Trophoblast cell (in vitro differentiated cells and primary cell): ENCODE measurements at regions not wholly inside any gene's neighbourhood (a gene's known extent, or its start where the extent isn't known, plus 50 kb on each side); places are given as distances from the start of the nearest gene placed in this dataset.

Experiments used
- DNase-seq, 2 donors: peaks; one replicate each; pipeline ENCODE4 v3.0.0-alpha.2; 2016
- H2AFZ ChIP-seq: 2 replicates; pipeline ENCODE4 v1.6.1; 2013; ENCODE audit warnings: low read length, moderate library complexity, mild to moderate bottlenecking; ENCODE audit not compliant: insufficient read depth, poor library complexity
- H2AK5ac ChIP-seq: 2 replicates; pipeline ENCODE4 v1.6.1; 2013; ENCODE audit warnings: mild to moderate bottlenecking, low read length
- H2BK120ac ChIP-seq: 2 replicates; pipeline ENCODE4 v1.6.1; 2013; ENCODE audit warnings: low read length, mild to moderate bottlenecking, moderate library complexity; ENCODE audit not compliant: insufficient read depth, poor library complexity
- H2BK12ac ChIP-seq: 2 replicates; pipeline ENCODE4 v1.6.1; 2013; ENCODE audit warnings: mild to moderate bottlenecking, low read length, moderate library complexity
- H2BK5ac ChIP-seq: 2 replicates; pipeline ENCODE4 v1.6.1; 2013; ENCODE audit warnings: low read length, low read depth, moderate library complexity, mild to moderate bottlenecking; ENCODE audit not compliant: poor library complexity
- H3K14ac ChIP-seq: 2 replicates; pipeline ENCODE4 v1.6.1; 2013; ENCODE audit warnings: mild to moderate bottlenecking, low read length
- H3K18ac ChIP-seq: 2 replicates; pipeline ENCODE4 v1.6.1; 2013; ENCODE audit warnings: mild to moderate bottlenecking, low read length
- H3K23ac ChIP-seq: 2 replicates; pipeline ENCODE4 v1.6.1; 2013; ENCODE audit warnings: low read length
- H3K27ac ChIP-seq: 2 replicates; pipeline ENCODE4 v1.5.1; 2013; ENCODE audit warnings: low read depth, mild to moderate bottlenecking, inconsistent platforms, low read length, moderate library complexity
- H3K27me3 ChIP-seq: 2 replicates; pipeline ENCODE4 v1.6.1; 2013; ENCODE audit warnings: inconsistent platforms, mild to moderate bottlenecking, low read length, moderate library complexity; ENCODE audit not compliant: insufficient read depth
- H3K36me3 ChIP-seq, 2 experiments: 1 replicate in 1 of 2; 2 replicates in 1 of 2; pipeline ENCODE4 v1.6.1; 2013; ENCODE audit warnings: low read length in 2 of 2, mild to moderate bottlenecking in 2 of 2, moderate library complexity in 1 of 2; ENCODE audit not compliant: insufficient read depth in 2 of 2, control insufficient read depth in 1 of 2
- H3K4ac ChIP-seq: 2 replicates; pipeline ENCODE4 v1.6.1; 2013; ENCODE audit warnings: low read depth, mild to moderate bottlenecking, low read length, moderate library complexity
- H3K4me1 ChIP-seq, 2 experiments: 1 replicate in 1 of 2; 2 replicates in 1 of 2; pipeline ENCODE4 v1.6.1; 2013; ENCODE audit warnings: low read length in 2 of 2, mild to moderate bottlenecking in 2 of 2, moderate library complexity in 1 of 2; ENCODE audit not compliant: insufficient read depth in 2 of 2, control insufficient read depth in 1 of 2
- H3K4me2 ChIP-seq: 2 replicates; pipeline ENCODE4 v1.6.1; 2013; ENCODE audit warnings: inconsistent platforms, mild to moderate bottlenecking, low read length, moderate library complexity
- H3K4me3 ChIP-seq: 2 replicates; pipeline ENCODE4 v1.5.1; 2013; ENCODE audit warnings: mild to moderate bottlenecking, low read depth, low read length, inconsistent platforms
- H3K79me1 ChIP-seq: one replicate; pipeline ENCODE4 v1.6.1; 2013; ENCODE audit warnings: low read length
- H3K79me2 ChIP-seq: 2 replicates; pipeline ENCODE4 v1.6.1; 2013; ENCODE audit warnings: low read length, mild to moderate bottlenecking; ENCODE audit not compliant: control insufficient read depth, insufficient read depth, poor library complexity
- H3K9ac ChIP-seq: 2 replicates; pipeline ENCODE4 v1.6.1; 2013; ENCODE audit warnings: mild to moderate bottlenecking, low read length
- H3K9me3 ChIP-seq: 2 replicates; pipeline ENCODE4 v1.6.1; 2013; ENCODE audit warnings: low read depth, mild to moderate bottlenecking, control low read depth, inconsistent platforms, low read length; ENCODE audit not compliant: insufficient read depth
- H4K12ac ChIP-seq: 2 replicates; pipeline ENCODE4 v1.6.1; 2013; ENCODE audit warnings: low read depth, mild to moderate bottlenecking, low read length, moderate library complexity
- H4K8ac ChIP-seq: 2 replicates; pipeline ENCODE4 v1.6.1; 2013; ENCODE audit warnings: low read depth, mild to moderate bottlenecking, low read length, moderate library complexity
- H4K91ac ChIP-seq: one replicate; pipeline ENCODE4 v1.6.1; 2013; ENCODE audit warnings: low read depth, mild to moderate bottlenecking, low read length, moderate library complexity
- WGBS: extraction: QIAGEN DNeasy Blood & Tissue Kit; methylation state at CpG from one replicate; pipeline ENCODE4 v1.1.7; 2013; ENCODE audit warnings: missing lambda C conversion rate; ENCODE audit not compliant: insufficient read length, insufficient coverage; ENCODE audit errors: extremely low coverage; 5-methylcytosine and 5-hydroxymethylcytosine counted together

- no peak overlapping the region for H2BK5ac ChIP-seq
- no peak overlapping the region for H2BK120ac ChIP-seq
- no peak overlapping the region for H3K18ac ChIP-seq
- H3K4ac ChIP-seq: no peak overlapping the region
- no peak overlapping the region for H4K8ac ChIP-seq
- no peak overlapping the region for H3K9ac ChIP-seq
- no peak overlapping the region for H2AFZ ChIP-seq
- no peaks in the 10 kb centered on the region for H3K36me3 ChIP-seq
- H3K4me1 ChIP-seq: peaks cover 0 to 4% of the 10 kb centered on the region in 2 experiments
- no peak overlapping the region for H3K14ac ChIP-seq
- no peak overlapping the region for H4K91ac ChIP-seq
- H3K23ac ChIP-seq: no peak overlapping the region
- H3K4me3 ChIP-seq: no peak overlapping the region
- WGBS: no CpG with 5 or more reads among the region's 20 CpGs
- DNase-seq: no peak
- H2BK12ac ChIP-seq: no peak overlapping the region
- no peak overlapping the region for H4K12ac ChIP-seq
- H3K27me3 ChIP-seq: no peaks in the 10 kb centered on the region
- H3K79me1 ChIP-seq: no peaks in the 10 kb centered on the region
- H3K9me3 ChIP-seq: peaks cover 2% of the 10 kb centered on the region
- H3K27ac ChIP-seq: no peak overlapping the region
- H2AK5ac ChIP-seq: no peak overlapping the region
- H3K79me2 ChIP-seq: no peaks in the 10 kb centered on the region
- H3K4me2 ChIP-seq: no peak overlapping the region
These were observed 137.9 kb upstream of the PRR20G start for GRCh38 chr3:127425505-127426443.

- H2BK120ac ChIP-seq: no peak overlapping the region
- no peak overlapping the region for H2AK5ac ChIP-seq
- H2BK5ac ChIP-seq: no peak overlapping the region
- H3K23ac ChIP-seq: no peak overlapping the region
- no peak overlapping the region for H3K14ac ChIP-seq
- H4K91ac ChIP-seq: no peak overlapping the region
- no peak overlapping the region for H3K4me2 ChIP-seq
- H3K4me1 ChIP-seq: peaks cover 0 to 4% of the 10 kb centered on the region in 2 experiments
- H3K18ac ChIP-seq: no peak overlapping the region
- peaks cover 2% of the 10 kb centered on the region for H3K9me3 ChIP-seq
- no peak overlapping the region for H4K12ac ChIP-seq
- H3K4me3 ChIP-seq: no peak overlapping the region
- no peak overlapping the region for H2AFZ ChIP-seq
- no peaks in the 10 kb centered on the region for H3K79me1 ChIP-seq
- WGBS: no CpG with 5 or more reads among the region's 8 CpGs
- H3K36me3 ChIP-seq: no peaks in the 10 kb centered on the region
- H3K4ac ChIP-seq: no peak overlapping the region
- no peak overlapping the region for H2BK12ac ChIP-seq
- no peak for DNase-seq
- no peak overlapping the region for H3K27ac ChIP-seq
- no peaks in the 10 kb centered on the region for H3K27me3 ChIP-seq
- no peak overlapping the region for H3K9ac ChIP-seq
- no peaks in the 10 kb centered on the region for H3K79me2 ChIP-seq
- H4K8ac ChIP-seq: no peak overlapping the region
These were observed 137.1 kb upstream of the PRR20G start for GRCh38 chr3:127424766-127425504.

- peaks cover 0 to 4% of the 10 kb centered on the region in 2 experiments for H3K4me1 ChIP-seq
- H3K27me3 ChIP-seq: no peaks in the 10 kb centered on the region
- no peak overlapping the region for H3K4me2 ChIP-seq
- no peak overlapping the region for H3K14ac ChIP-seq
- peaks cover 2% of the 10 kb centered on the region for H3K9me3 ChIP-seq
- no peak for DNase-seq
- H3K4me3 ChIP-seq: no peak overlapping the region
- H2BK12ac ChIP-seq: no peak overlapping the region
- H3K23ac ChIP-seq: no peak overlapping the region
- H4K12ac ChIP-seq: no peak overlapping the region
- no peaks in the 10 kb centered on the region for H3K36me3 ChIP-seq
- no peak overlapping the region for H2BK5ac ChIP-seq
- no peak overlapping the region for H4K8ac ChIP-seq
- H3K79me1 ChIP-seq: no peaks in the 10 kb centered on the region
- no peak overlapping the region for H3K4ac ChIP-seq
- no peaks in the 10 kb centered on the region for H3K79me2 ChIP-seq
- no peak overlapping the region for H2AFZ ChIP-seq
- no peak overlapping the region for H2BK120ac ChIP-seq
- no CpG with 5 or more reads among the region's 23 CpGs for WGBS
- H3K18ac ChIP-seq: no peak overlapping the region
- no peak overlapping the region for H3K9ac ChIP-seq
- H2AK5ac ChIP-seq: no peak overlapping the region
- no peak overlapping the region for H4K91ac ChIP-seq
- H3K27ac ChIP-seq: no peak overlapping the region
These were observed 136.3 kb upstream of the PRR20G start for GRCh38 chr3:127423856-127424765.
